HCT116 (cell line): ENCODE measurements at regions not wholly inside any gene's neighbourhood (a gene's known extent, or its start where the extent isn't known, plus 50 kb on each side); places are given as distances from the start of the nearest gene placed in this dataset.

Source experiments
- ATAC-seq: fragments of 200-7000 bp; cut with Tn5 transposase; 2 replicates; pipeline ENCODE4 v1.9.1; 2020; ENCODE audit warnings: mild to moderate bottlenecking, moderate library complexity
- BruUV-seq: library from RNA; stranded (reverse); fragments of 400-500 nt; replicated peaks from 2 replicates; lab custom pipeline; 2021; lab: Mats Ljungman, UMichigan
- CTCF ChIA-PET: fragments of 300-600 bp; sonication (Branson Sonifier 250); formaldehyde crosslinking; loops from one replicate; lab custom pipeline; 2021; ENCODE audit warnings: antibody characterized with exemption; lab: Charles Lee
- POLR2A ChIA-PET: fragments of 300-600, 350-600 bp; sonication (Branson Sonifier 250); formaldehyde crosslinking; loops from one replicate; lab custom pipeline; 2021; ENCODE audit warnings: antibody characterized with exemption; lab: Charles Lee
- RAD21 ChIA-PET, 2 experiments: fragments of 300-600 bp; sonication (Branson Sonifier 250); formaldehyde crosslinking; loops; one replicate each; lab custom pipeline; 2023; ENCODE audit warnings: low total read pairs in 2 of 2; ENCODE audit not compliant: uncharacterized antibody in 2 of 2, unreplicated experiment in 2 of 2, low non-redundant PET in 1 of 2; lab: Charles Lee
- DNase-seq: peaks from one replicate; pipeline ENCODE4 v3.0.0-alpha.2; 2010; ENCODE audit warnings: low read depth, low spot score
- H2AFZ ChIP-seq: fragments of 200-600 bp; shearing (Covaris generic), sonication (generic); 2 replicates; pipeline ENCODE4 v1.6.1; 2017; ENCODE audit warnings: low read depth, mixed run types, mixed read lengths, antibody characterized with exemption, low read length; ENCODE audit not compliant: poor library complexity, severe bottlenecking
- H3K27ac ChIP-seq: 2 replicates; pipeline ENCODE4 v1.5.1; 2012; ENCODE audit warnings: low read depth, low read length
- H3K27me3 ChIP-seq: fragments of 200-600 bp; sonication (generic); 2 replicates; pipeline ENCODE4 v1.6.1; 2016; ENCODE audit warnings: mixed run types, low read length, mixed read lengths; ENCODE audit not compliant: insufficient read depth
- H3K36me3 ChIP-seq, 2 experiments: fragments of 200-500 bp in 1 of 2; fragments of 200-600 bp in 1 of 2; sonication (Bioruptor generic) in 1 of 2; sonication (generic) in 1 of 2; 2 replicates each; pipeline versions ENCODE4 v1.5.1 to v1.6.1; 2014 to 2016; ENCODE audit warnings: low read length in 2 of 2, inconsistent platforms in 1 of 2, mixed read lengths in 1 of 2, mixed run types in 1 of 2; ENCODE audit not compliant: insufficient read depth in 2 of 2, control insufficient read depth in 1 of 2
- H3K4me1 ChIP-seq, 2 experiments: fragments of 200-600 bp in 1 of 2; sonication (generic) in 1 of 2; 2 replicates each; pipeline versions ENCODE4 v1.5.1 to v1.6.1; 2012 to 2017; ENCODE audit warnings: low read length in 2 of 2, inconsistent platforms in 1 of 2, mild to moderate bottlenecking in 1 of 2, mixed read lengths in 1 of 2, mixed run types in 1 of 2, moderate library complexity in 1 of 2; ENCODE audit not compliant: insufficient read depth in 2 of 2, control insufficient read depth in 1 of 2
- H3K4me2 ChIP-seq: fragments of 200-600 bp; sonication (generic); 2 replicates; pipeline ENCODE4 v1.6.1; 2017; ENCODE audit warnings: mixed run types, low read length, mixed read lengths
- H3K4me3 ChIP-seq, 2 experiments: fragments of 200-600 bp in 1 of 2; sonication (generic) in 1 of 2; replicated peaks in 1 of 2; 2 replicates each; pipeline ENCODE4 v1.5.1; 2011 to 2016; ENCODE audit warnings: low read length in 2 of 2, control low read depth in 1 of 2, low read depth in 1 of 2, mild to moderate bottlenecking in 1 of 2, mixed read lengths in 1 of 2, mixed run types in 1 of 2
- H3K79me2 ChIP-seq: fragments of 200-600 bp; sonication (generic); 2 replicates; pipeline ENCODE4 v1.6.1; 2017; ENCODE audit warnings: mild to moderate bottlenecking, mixed run types, low read length, moderate library complexity, mixed read lengths; ENCODE audit not compliant: insufficient read depth
- H3K9ac ChIP-seq: fragments of 200-600 bp; sonication (generic); 2 replicates; pipeline ENCODE4 v1.6.1; 2016; ENCODE audit warnings: low read length, mixed read lengths
- H3K9me2 ChIP-seq: fragments of 200-600 bp; sonication (generic), shearing (Covaris generic); 2 replicates; pipeline ENCODE4 v1.6.1; 2017; ENCODE audit warnings: mixed run types, mild to moderate bottlenecking, moderate library complexity; ENCODE audit not compliant: insufficient read depth
- H3K9me3 ChIP-seq, 2 experiments: fragments of 200-500 bp in 1 of 2; fragments of 200-600 bp in 1 of 2; sonication (Bioruptor generic) in 1 of 2; sonication (generic) in 1 of 2; 2 replicates each; pipeline ENCODE4 v1.6.1; 2014 to 2017; ENCODE audit warnings: low read length in 2 of 2, mixed read lengths in 2 of 2, inconsistent platforms in 1 of 2, low read depth in 1 of 2, mild to moderate bottlenecking in 1 of 2, mixed run types in 1 of 2, moderate library complexity in 1 of 2; ENCODE audit not compliant: control insufficient read depth in 1 of 2, insufficient read depth in 1 of 2
- H4K20me1 ChIP-seq: fragments of 200-600 bp; sonication (generic), shearing (Covaris generic); 2 replicates; pipeline ENCODE4 v1.6.1; 2017; ENCODE audit warnings: mixed run types, mild to moderate bottlenecking, moderate library complexity; ENCODE audit not compliant: insufficient read depth
- ATF3 ChIP-seq: IDR thresholded peaks from 2 replicates; pipeline ENCODE4 v1.6.1; 2012
- CBX3 ChIP-seq: IDR thresholded peaks from 2 replicates; pipeline ENCODE4 v1.6.1; 2012; ENCODE audit warnings: low read depth
- CEBPB ChIP-seq: IDR thresholded peaks from 2 replicates; pipeline ENCODE4 v1.6.1; 2012; ENCODE audit warnings: low read depth
- CTCF ChIP-seq, 3 experiments: fragments of 200-600 bp in 1 of 3; sonication (generic) in 1 of 3; IDR thresholded peaks in 2 of 3; conservative IDR thresholded peaks in 1 of 3; 2 replicates each; pipeline ENCODE4 v1.5.1; 2012 to 2017; ENCODE audit warnings: low read depth in 2 of 3, low read length in 2 of 3, antibody characterized with exemption in 1 of 3, borderline replicate concordance in 1 of 3, control low read depth in 1 of 3, mild to moderate bottlenecking in 1 of 3, mixed read lengths in 1 of 3, mixed run types in 1 of 3, moderate library complexity in 1 of 3; ENCODE audit not compliant: insufficient read depth in 1 of 3
- EGR1 ChIP-seq: IDR thresholded peaks from 2 replicates; pipeline ENCODE4 v1.6.1; 2012; ENCODE audit warnings: low read depth
- ELF1 ChIP-seq: IDR thresholded peaks from 2 replicates; pipeline ENCODE4 v1.6.1; 2012; ENCODE audit warnings: low read depth, borderline replicate concordance
- EZH2 ChIP-seq: fragments of 200-600 bp; sonication (generic); IDR thresholded peaks from 2 replicates; pipeline ENCODE4 v1.6.1; 2017; ENCODE audit warnings: antibody characterized with exemption, mixed run types
- EZH2phosphoT487 ChIP-seq: fragments of 200-600 bp; IDR thresholded peaks from 2 replicates; pipeline ENCODE4 v1.6.1; 2018; ENCODE audit warnings: antibody characterized with exemption, borderline replicate concordance
- FOSL1 ChIP-seq: IDR thresholded peaks from 2 replicates; pipeline ENCODE4 v1.6.1; 2012; ENCODE audit warnings: low read depth
- JUND ChIP-seq: IDR thresholded peaks from 2 replicates; pipeline ENCODE4 v1.6.1; 2012
- MAX ChIP-seq: IDR thresholded peaks from 2 replicates; pipeline ENCODE4 v1.6.1; 2012
- POLR2AphosphoS5 ChIP-seq: IDR thresholded peaks from 2 replicates; pipeline ENCODE4 v1.6.1; 2011; ENCODE audit warnings: mild to moderate bottlenecking, low read depth, low read length, moderate library complexity
- REST ChIP-seq: IDR thresholded peaks from 2 replicates; pipeline ENCODE4 v1.6.1; 2012; ENCODE audit warnings: low read depth
- SIN3A ChIP-seq: IDR thresholded peaks from 2 replicates; pipeline ENCODE4 v1.6.1; 2012; ENCODE audit warnings: low read depth
- SP1 ChIP-seq: IDR thresholded peaks from 2 replicates; pipeline ENCODE4 v1.6.1; 2012; ENCODE audit warnings: low read depth
- TCF7L2 ChIP-seq: IDR thresholded peaks from 2 replicates; pipeline ENCODE4 v1.7.0; 2011; ENCODE audit warnings: borderline replicate concordance, inconsistent platforms; ENCODE audit not compliant: insufficient read depth, insufficient read length; ENCODE audit errors: extremely low read depth
- YY1 ChIP-seq: IDR thresholded peaks from 2 replicates; pipeline ENCODE4 v1.6.1; 2011; ENCODE audit warnings: low read length, low read depth, moderate library complexity, mild to moderate bottlenecking; ENCODE audit not compliant: insufficient replicate concordance; ENCODE audit errors: extremely low read depth
- ZBTB33 ChIP-seq: IDR thresholded peaks from 2 replicates; pipeline ENCODE4 v1.6.1; 2011; ENCODE audit warnings: mild to moderate bottlenecking, low read length, moderate library complexity; ENCODE audit not compliant: insufficient replicate concordance; ENCODE audit errors: extremely low read depth
- ZFX ChIP-seq: fragments of 450-650 bp; IDR thresholded peaks from 2 replicates; pipeline ENCODE4 v1.6.1; 2017
- ZNF274 ChIP-seq: fragments of 200-500 bp; sonication (Bioruptor generic); IDR thresholded peaks from 2 replicates; pipeline ENCODE4 v1.6.1; 2014; ENCODE audit warnings: mild to moderate bottlenecking, low read depth, low read length, inconsistent platforms
- intact Hi-C: fragments of 100-400 bp; cut with micrococcal nuclease; formaldehyde crosslinking; loops from 2 replicates; pipeline ENCODE4 v1.10.0; 2022

GRCh38 chr1:82160903-82161302 lies 360.2 kb downstream of the ADGRL2 start:
- Histone ChIP-seq H3K4me3 (no peak overlapping the region), H3K9ac (no peak overlapping the region), H3K79me2 (no peaks in the 10 kb centered on the region), H3K4me1 (no peaks in the 10 kb centered on the region), H3K9me3 (no peaks in the 10 kb centered on the region; a peak in 2 of 4 replicates), H3K27ac (no peak overlapping the region), H3K27me3 (no peaks in the 10 kb centered on the region), H3K36me3 (no peaks in the 10 kb centered on the region), H4K20me1 (no peaks in the 10 kb centered on the region), H3K4me2 (no peak overlapping the region), H3K9me2 (no peaks in the 10 kb centered on the region), H2AFZ (no peak overlapping the region)
- no peak for ATAC-seq
- ChIA-PET CTCF (no interaction called here), RAD21 (no interaction called here), POLR2A (no interaction called here)
- DNase-seq, result no peak
- TF ChIP-seq ELF1 (no peak), JUND (no peak), ZBTB33 (no peak), SIN3A (no peak), ZNF274 (no peak), CTCF (IDR thresholded peaks at IDR 0.05 in 2 of 3, conservative IDR thresholded peaks at IDR 0.05 in 1 of 3; ENCODE audit: borderline replicate concordance in 1 of 3, insufficient read depth in 1 of 3, low read depth in 2 of 3, low read length in 2 of 3) (no peak), EZH2phosphoT487 (no peak), CEBPB (no peak), EGR1 (no peak), SP1 (no peak), REST (no peak), TCF7L2 (no peak), ATF3 (no peak), EZH2 (no peak), CBX3 (no peak), MAX (no peak), ZFX (no peak), FOSL1 (no peak), YY1 (no peak), POLR2AphosphoS5 (no peak)
- no TSS peak for BruUV-seq
- intact Hi-C loops, result no loop called here
